Activated naive CD8-positive, alpha-beta T cell (primary cell): ENCODE measurements at regions not wholly inside any gene's neighbourhood (a gene's known extent, or its start where the extent isn't known, plus 50 kb on each side); places are given as distances from the start of the nearest gene placed in this dataset.

Source experiments
- H3K27ac Mint-ChIP-seq: one replicate; pipeline ENCODE4 v1.8.0; 2021; ENCODE audit warnings: mixed read lengths
- H3K27me3 Mint-ChIP-seq: one replicate; pipeline ENCODE4 v1.8.0; 2021; ENCODE audit warnings: mixed read lengths
- H3K36me3 Mint-ChIP-seq: one replicate; pipeline ENCODE4 v1.8.0; 2021; ENCODE audit warnings: mixed read lengths
- H3K4me1 Mint-ChIP-seq: one replicate; pipeline ENCODE4 v1.8.0; 2021; ENCODE audit warnings: low read depth, mixed read lengths
- H3K4me3 Mint-ChIP-seq: one replicate; pipeline ENCODE4 v1.8.0; 2021; ENCODE audit warnings: mild to moderate bottlenecking, mixed read lengths
- H3K9me3 Mint-ChIP-seq: one replicate; pipeline ENCODE4 v1.8.0; 2021; ENCODE audit warnings: low read depth, mixed read lengths

- H3K27me3 Mint-ChIP-seq: no peaks in the 10 kb centered on the region
- peaks cover 11% of the 10 kb centered on the region for H3K9me3 Mint-ChIP-seq
- H3K4me3 Mint-ChIP-seq: no peak overlapping the region
- no peak overlapping the region for H3K27ac Mint-ChIP-seq
- H3K4me1 Mint-ChIP-seq: no peaks in the 10 kb centered on the region
- peaks cover 11% of the 10 kb centered on the region for H3K36me3 Mint-ChIP-seq
Observed at GRCh38 chr12:93944911-93945310, 203.5 kb upstream of the PLXNC1 start.

- no peak overlapping the region for H3K27ac Mint-ChIP-seq
- no peaks in the 10 kb centered on the region for H3K27me3 Mint-ChIP-seq
- no peak overlapping the region for H3K4me3 Mint-ChIP-seq
- H3K36me3 Mint-ChIP-seq: peaks cover 11% of the 10 kb centered on the region
- H3K4me1 Mint-ChIP-seq: no peaks in the 10 kb centered on the region
- peaks cover 12% of the 10 kb centered on the region for H3K9me3 Mint-ChIP-seq
Observed at GRCh38 chr12:93946542-93947150, 201.7 kb upstream of the PLXNC1 start.

GRCh38 chr12:93947486-93947885 lies 200.9 kb upstream of the PLXNC1 start:
- Mint-ChIP-seq H3K36me3 (peaks cover 11% of the 10 kb centered on the region), H3K27ac (no peak overlapping the region), H3K9me3 (peaks cover 12% of the 10 kb centered on the region), H3K27me3 (no peaks in the 10 kb centered on the region), H3K4me1 (peaks cover 4% of the 10 kb centered on the region), H3K4me3 (no peak overlapping the region)

GRCh38 chr12:93950311-93950710 lies 198.1 kb upstream of the PLXNC1 start:
- Mint-ChIP-seq H3K27me3 (no peaks in the 10 kb centered on the region), H3K4me1 (peaks cover 5% of the 10 kb centered on the region), H3K9me3 (peaks cover 12% of the 10 kb centered on the region), H3K36me3 (peaks cover 11% of the 10 kb centered on the region), H3K4me3 (no peak overlapping the region), H3K27ac (no peak overlapping the region)

GRCh38 chr12:93954166-93955112 lies 193.9 kb upstream of the PLXNC1 start:
- Mint-ChIP-seq H3K27ac (no peak overlapping the region), H3K36me3 (peaks cover 3% of the 10 kb centered on the region), H3K4me1 (peaks cover 5% of the 10 kb centered on the region), H3K27me3 (no peaks in the 10 kb centered on the region), H3K4me3 (no peak overlapping the region), H3K9me3 (peaks cover 22% of the 10 kb centered on the region)

- H3K4me3 Mint-ChIP-seq: no peak overlapping the region
- no peak overlapping the region for H3K27ac Mint-ChIP-seq
- peaks cover 10% of the 10 kb centered on the region for H3K36me3 Mint-ChIP-seq
- H3K27me3 Mint-ChIP-seq: no peaks in the 10 kb centered on the region
- peaks cover 5% of the 10 kb centered on the region for H3K4me1 Mint-ChIP-seq
- H3K9me3 Mint-ChIP-seq: peaks cover 26% of the 10 kb centered on the region
Observed at GRCh38 chr12:93956551-93956950, 191.8 kb upstream of the PLXNC1 start.

- Mint-ChIP-seq H3K9me3 (peaks cover 26% of the 10 kb centered on the region), H3K27me3 (no peaks in the 10 kb centered on the region), H3K36me3 (peaks cover 10% of the 10 kb centered on the region)
Observed at GRCh38 chr12:93957168-93957567, 191.2 kb upstream of the PLXNC1 start.

GRCh38 chr12:93957870-93958269 lies 190.5 kb upstream of the PLXNC1 start:
- H3K27me3 Mint-ChIP-seq: no peaks in the 10 kb centered on the region
- no peak overlapping the region for H3K27ac Mint-ChIP-seq
- H3K9me3 Mint-ChIP-seq: peaks cover 26% of the 10 kb centered on the region
- no peak overlapping the region for H3K4me3 Mint-ChIP-seq
- H3K36me3 Mint-ChIP-seq: peaks cover 10% of the 10 kb centered on the region
- H3K4me1 Mint-ChIP-seq: no peaks in the 10 kb centered on the region

More at GRCh38 chr12:93957168-93957567, 191.2 kb upstream of the PLXNC1 start:
- H3K4me1 Mint-ChIP-seq: peaks cover 4% of the 10 kb centered on the region
- H3K4me3 Mint-ChIP-seq: no peak overlapping the region
- H3K27ac Mint-ChIP-seq: no peak overlapping the region

- Mint-ChIP-seq H3K9me3 (peaks cover 26% of the 10 kb centered on the region), H3K27me3 (no peaks in the 10 kb centered on the region), H3K4me3 (no peak overlapping the region), H3K27ac (no peak overlapping the region), H3K36me3 (peaks cover 10% of the 10 kb centered on the region), H3K4me1 (no peaks in the 10 kb centered on the region)
Observed at GRCh38 chr12:93959657-93960056, 188.7 kb upstream of the PLXNC1 start.

GRCh38 chr12:93960521-93960920 lies 187.9 kb upstream of the PLXNC1 start:
- Mint-ChIP-seq H3K36me3 (peaks cover 10% of the 10 kb centered on the region), H3K4me3 (no peak overlapping the region), H3K27ac (no peak overlapping the region), H3K9me3 (peaks cover 24% of the 10 kb centered on the region), H3K27me3 (no peaks in the 10 kb centered on the region), H3K4me1 (no peaks in the 10 kb centered on the region)

GRCh38 chr12:93962336-93962735 lies 186.0 kb upstream of the PLXNC1 start:
- peaks cover under 1% of the 10 kb centered on the region for H3K27me3 Mint-ChIP-seq
- no peak overlapping the region for H3K4me3 Mint-ChIP-seq
- H3K36me3 Mint-ChIP-seq: peaks cover 8% of the 10 kb centered on the region
- peaks cover 2% of the 10 kb centered on the region for H3K4me1 Mint-ChIP-seq
- H3K9me3 Mint-ChIP-seq: peaks cover 13% of the 10 kb centered on the region
- no peak overlapping the region for H3K27ac Mint-ChIP-seq

- peaks cover 10% of the 10 kb centered on the region for H3K4me1 Mint-ChIP-seq
- no peak overlapping the region for H3K4me3 Mint-ChIP-seq
- H3K36me3 Mint-ChIP-seq: peaks cover 12% of the 10 kb centered on the region
- H3K27ac Mint-ChIP-seq: no peak overlapping the region
- peaks cover 9% of the 10 kb centered on the region for H3K9me3 Mint-ChIP-seq
- peaks cover 1% of the 10 kb centered on the region for H3K27me3 Mint-ChIP-seq
Observed at GRCh38 chr12:93964936-93965335, 183.4 kb upstream of the PLXNC1 start.

GRCh38 chr12:93966516-93967133 lies 181.8 kb upstream of the PLXNC1 start:
- Mint-ChIP-seq H3K4me3 (no peak overlapping the region), H3K27me3 (peaks cover 1% of the 10 kb centered on the region), H3K36me3 (peaks cover 4% of the 10 kb centered on the region), H3K9me3 (no peaks in the 10 kb centered on the region), H3K27ac (no peak overlapping the region), H3K4me1 (peaks cover 10% of the 10 kb centered on the region)

- H3K4me1 Mint-ChIP-seq: peaks cover 10% of the 10 kb centered on the region
- no peak overlapping the region for H3K27ac Mint-ChIP-seq
- peaks cover 4% of the 10 kb centered on the region for H3K36me3 Mint-ChIP-seq
- no peak overlapping the region for H3K4me3 Mint-ChIP-seq
- peaks cover 1% of the 10 kb centered on the region for H3K27me3 Mint-ChIP-seq
- no peaks in the 10 kb centered on the region for H3K9me3 Mint-ChIP-seq
Observed at GRCh38 chr12:93967454-93967853, 180.9 kb upstream of the PLXNC1 start.
